ENCODE measurements at regions not wholly inside any gene's neighbourhood (a gene's known extent, or its start where the extent isn't known, plus 50 kb on each side); places are given as distances from the start of the nearest gene placed in this dataset.

DNA sequence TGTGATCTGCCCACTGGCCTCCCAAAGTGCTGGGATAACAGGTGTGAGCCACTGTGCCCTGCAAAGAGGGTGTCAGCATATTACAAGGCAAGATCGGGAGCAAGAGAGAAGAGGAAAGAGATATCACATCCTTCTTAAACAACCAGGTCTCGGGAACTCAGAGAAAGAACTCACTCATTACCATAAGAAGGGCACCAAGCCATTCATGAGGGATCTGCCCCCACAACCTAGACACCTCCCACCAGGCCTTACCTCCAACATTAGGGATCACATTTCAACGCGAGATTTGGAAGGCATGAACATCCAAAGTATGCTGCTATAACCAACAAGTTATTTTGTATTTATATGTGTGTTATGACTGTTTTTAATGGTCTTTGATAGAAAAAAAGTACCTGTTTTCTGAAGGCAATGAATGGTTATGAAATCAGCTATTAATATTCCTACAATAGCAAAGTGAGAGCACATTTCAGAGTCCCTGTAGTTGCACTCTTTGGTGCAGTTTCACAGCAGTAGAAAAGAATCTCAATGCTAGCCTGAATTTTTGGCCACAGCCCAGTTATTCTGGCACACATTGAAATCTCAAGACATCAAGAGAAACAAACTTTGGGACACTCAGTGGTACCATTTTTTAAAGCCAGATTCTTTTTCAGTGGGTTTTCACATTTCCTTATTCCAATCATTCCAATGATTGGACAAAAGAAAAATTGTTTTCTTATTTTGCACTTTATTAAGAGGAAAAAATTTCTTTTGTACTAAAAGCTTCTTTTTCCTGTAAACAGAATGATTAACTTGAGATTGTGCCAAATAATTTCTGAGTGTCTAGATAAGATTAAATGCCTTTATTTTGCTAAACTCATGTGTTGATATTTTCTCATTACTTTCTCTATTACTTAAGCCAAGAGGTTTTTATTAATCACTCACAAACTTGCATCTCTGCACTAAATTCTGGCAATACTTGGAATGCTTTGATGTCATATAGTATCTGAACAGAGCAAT, 582.6 kb upstream of the ATP2B1 start:
- TF ChIP-seq POLR2A (IDR thresholded peaks at IDR 0.05) = no peak
- TF ChIP-seq, protein P1, sequence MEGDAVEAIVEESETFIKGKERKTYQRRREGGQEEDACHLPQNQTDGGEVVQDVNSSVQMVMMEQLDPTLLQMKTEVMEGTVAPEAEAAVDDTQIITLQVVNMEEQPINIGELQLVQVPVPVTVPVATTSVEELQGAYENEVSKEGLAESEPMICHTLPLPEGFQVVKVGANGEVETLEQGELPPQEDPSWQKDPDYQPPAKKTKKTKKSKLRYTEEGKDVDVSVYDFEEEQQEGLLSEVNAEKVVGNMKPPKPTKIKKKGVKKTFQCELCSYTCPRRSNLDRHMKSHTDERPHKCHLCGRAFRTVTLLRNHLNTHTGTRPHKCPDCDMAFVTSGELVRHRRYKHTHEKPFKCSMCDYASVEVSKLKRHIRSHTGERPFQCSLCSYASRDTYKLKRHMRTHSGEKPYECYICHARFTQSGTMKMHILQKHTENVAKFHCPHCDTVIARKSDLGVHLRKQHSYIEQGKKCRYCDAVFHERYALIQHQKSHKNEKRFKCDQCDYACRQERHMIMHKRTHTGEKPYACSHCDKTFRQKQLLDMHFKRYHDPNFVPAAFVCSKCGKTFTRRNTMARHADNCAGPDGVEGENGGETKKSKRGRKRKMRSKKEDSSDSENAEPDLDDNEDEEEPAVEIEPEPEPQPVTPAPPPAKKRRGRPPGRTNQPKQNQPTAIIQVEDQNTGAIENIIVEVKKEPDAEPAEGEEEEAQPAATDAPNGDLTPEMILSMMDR (IDR thresholded peaks at IDR 0.05) = no peak
- intact Hi-C loops (cut with DNase I; ENCODE audit: low total_unique reads) = no loop called here
- WGBS, 2 donors = 85 to 98% methylated on average over 4 of the region's 4 CpGs
- no peak for DNase-seq (ENCODE audit: low spot score in 2 of 2)
- no peak overlapping the region for H3K4me3 ChIP-seq (ENCODE audit: low read depth, poor library complexity, severe bottlenecking)

DNA sequence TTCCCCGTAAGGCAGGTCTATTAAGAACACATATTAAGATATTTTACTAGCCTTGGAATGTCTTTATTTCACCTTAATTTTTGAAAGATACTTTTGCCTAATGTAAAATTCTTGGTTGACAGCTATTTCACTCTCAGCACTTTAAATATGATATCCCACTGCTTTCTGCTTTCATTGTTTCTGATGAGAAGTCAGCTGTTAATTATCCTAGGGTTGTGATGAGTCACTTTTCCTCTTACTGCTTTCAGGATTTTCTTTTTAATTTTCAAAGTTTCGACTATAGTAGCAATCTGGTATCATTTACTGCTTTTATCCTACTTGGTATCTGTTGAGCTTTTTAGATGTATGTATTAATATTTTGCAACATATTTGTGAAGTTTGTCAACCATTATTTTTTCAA, 578.9 kb upstream of the ATP2B1 start:
- WGBS, 2 donors = 95 to 98% methylated on average over 2 of the region's 2 CpGs
- intact Hi-C loops (cut with DNase I; ENCODE audit: low total_unique reads) = no loop called here
- DNase-seq (ENCODE audit: low spot score in 2 of 2) = no peak
- H3K4me3 ChIP-seq (ENCODE audit: low read depth, poor library complexity, severe bottlenecking) = no peak overlapping the region
- TF ChIP-seq POLR2A (IDR thresholded peaks at IDR 0.05) = no peak
- TF ChIP-seq, protein P1 (IDR thresholded peaks at IDR 0.05) = no peak

DNA sequence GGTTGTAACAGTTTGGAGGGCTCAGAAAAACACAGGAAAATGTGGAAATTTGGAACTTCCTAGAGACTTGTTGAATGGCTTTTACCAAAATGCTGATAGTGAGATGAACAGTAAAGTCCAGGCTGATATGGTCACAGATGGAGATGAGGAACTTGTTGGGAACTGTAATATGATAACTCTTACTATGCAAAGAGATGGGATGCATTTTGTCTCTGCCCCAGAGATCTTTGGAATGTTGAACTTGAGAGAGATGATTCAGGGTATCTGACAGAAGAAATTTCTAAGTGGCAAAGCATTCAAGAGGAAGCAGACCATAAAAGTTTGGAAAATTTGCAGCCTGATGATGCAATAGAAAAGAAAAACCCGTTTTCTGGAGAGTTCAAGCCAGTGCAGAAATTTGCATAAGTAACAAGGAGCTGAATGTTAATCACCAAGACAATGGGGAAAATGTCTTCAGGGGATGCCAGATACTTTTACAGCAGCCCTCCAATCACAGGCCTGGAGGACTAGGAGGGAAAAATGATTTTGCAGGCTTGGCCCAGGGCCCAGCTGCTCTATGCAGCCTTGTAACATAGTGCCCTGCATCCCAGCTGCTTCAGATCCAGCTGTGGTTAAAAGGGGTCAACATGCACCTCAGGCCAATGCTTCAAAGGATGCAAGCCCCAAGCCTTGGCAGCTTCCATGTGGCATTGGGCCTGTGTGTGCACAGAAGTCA, 572.7 kb upstream of the ATP2B1 start:
- 79 to 80% methylated on average over 1 of the region's 1 CpG for WGBS, 2 donors
- TF ChIP-seq, protein P1 (IDR thresholded peaks at IDR 0.05) = no peak
- no peak for TF ChIP-seq POLR2A (IDR thresholded peaks at IDR 0.05)
- intact Hi-C loops (cut with DNase I; ENCODE audit: low total_unique reads) = no loop called here

DNA sequence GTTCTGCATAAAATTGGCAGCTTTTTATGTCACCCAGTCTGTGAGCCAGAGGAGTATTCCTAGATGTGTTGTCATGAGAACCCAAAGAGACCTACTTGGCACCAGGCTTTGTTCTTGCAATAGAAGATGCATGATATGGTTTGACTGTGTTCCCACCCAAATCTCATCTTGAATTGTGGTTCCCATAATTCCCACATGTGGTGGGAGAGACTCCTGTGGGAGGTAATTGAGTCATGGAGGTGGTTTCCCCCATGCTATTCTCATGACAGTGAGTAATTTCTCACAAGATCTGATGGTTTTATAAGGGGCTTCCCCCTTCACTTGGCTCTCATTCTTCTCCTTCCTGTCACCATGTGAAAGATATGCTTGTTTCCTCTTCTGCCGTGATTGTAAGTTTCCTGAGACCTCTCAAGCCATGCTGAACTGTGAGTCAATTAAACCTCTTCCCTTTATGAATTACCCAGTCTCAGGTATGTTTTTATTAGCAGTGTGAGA, 572.0 kb upstream of the ATP2B1 start:
- intact Hi-C loops (cut with DNase I; ENCODE audit: low total_unique reads) = no loop called here
- TF ChIP-seq POLR2A (IDR thresholded peaks at IDR 0.05) = no peak
- TF ChIP-seq, protein P1 (IDR thresholded peaks at IDR 0.05) = no peak
- WGBS, 2 donors = 38 to 43% methylated on average over 1 of the region's 1 CpG
- no peak overlapping the region for H3K4me3 ChIP-seq (ENCODE audit: low read depth, poor library complexity, severe bottlenecking)
- DNase-seq (ENCODE audit: low spot score in 2 of 2) = no peak

More for the DNA sequence above, 572.7 kb upstream of the ATP2B1 start:
- no peak overlapping the region for H3K4me3 ChIP-seq (ENCODE audit: low read depth, poor library complexity, severe bottlenecking)
- no peak for DNase-seq (ENCODE audit: low spot score in 2 of 2)

DNA sequence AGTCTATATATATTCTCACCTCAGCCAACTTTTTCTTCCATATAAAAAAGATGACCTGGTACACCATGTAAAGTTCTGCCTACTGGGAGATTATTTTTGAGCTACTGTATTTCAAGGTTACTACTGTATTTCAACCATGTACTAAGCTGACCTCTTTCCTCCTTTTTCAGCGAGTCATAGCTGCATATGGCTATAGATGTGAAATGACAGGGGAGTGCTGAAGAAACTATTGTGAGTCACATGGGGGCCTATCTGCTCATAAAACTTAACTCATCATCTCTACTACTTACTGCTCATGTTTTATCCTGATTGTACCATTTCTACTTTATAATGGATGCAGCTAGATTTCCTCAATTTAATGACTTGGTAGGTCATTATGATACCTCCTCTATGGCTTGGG, 571.4 kb upstream of the ATP2B1 start:
- intact Hi-C loops (cut with DNase I; ENCODE audit: low total_unique reads) = no loop called here
- TF ChIP-seq, protein P1 (IDR thresholded peaks at IDR 0.05) = no peak
- no peak for TF ChIP-seq POLR2A (IDR thresholded peaks at IDR 0.05)
- WGBS, 2 donors = 90 to 91% methylated on average over 1 of the region's 1 CpG
- H3K4me3 ChIP-seq (ENCODE audit: low read depth, poor library complexity, severe bottlenecking) = no peak overlapping the region
- no peak for DNase-seq (ENCODE audit: low spot score in 2 of 2)
